Mucosa of descending colon (tissue), 3 donors: ENCODE measurements at regions not wholly inside any gene's neighbourhood (a gene's known extent, or its start where the extent isn't known, plus 50 kb on each side); places are given as distances from the start of the nearest gene placed in this dataset.

ENCODE experiments used
- ATAC-seq: fragments of 200-7000 bp; cut with Tn5 transposase; one replicate; pipeline ENCODE4 v1.9.1; 2020; ENCODE audit warnings: mild to moderate bottlenecking, moderate library complexity
- DNase-seq, 3 donors: peaks; one replicate each; pipeline ENCODE4 v3.0.0-alpha.2; 2020
- H3K36me3 ChIP-seq: fragments of 200-600 bp; one replicate; pipeline ENCODE4 v1.8.0; 2021; ENCODE audit warnings: low read depth, mild to moderate bottlenecking
- H3K4me1 ChIP-seq: fragments of 200-600 bp; one replicate; pipeline ENCODE4 v1.8.0; 2021; ENCODE audit warnings: low read depth, mild to moderate bottlenecking
- H3K4me3 ChIP-seq: fragments of 200-600 bp; one replicate; pipeline ENCODE4 v1.8.0; 2021; ENCODE audit warnings: mild to moderate bottlenecking
- H3K9me3 ChIP-seq: fragments of 200-600 bp; one replicate; pipeline ENCODE4 v1.8.0; 2021; ENCODE audit warnings: mild to moderate bottlenecking
- CTCF ChIP-seq: fragments of 200-600 bp; IDR thresholded peaks from one replicate; pipeline ENCODE4 v1.8.0; 2022; ENCODE audit warnings: antibody characterized with exemption, mild to moderate bottlenecking
- intact Hi-C, 2 donors: fragments of 100-400 bp; cut with DNase I in 1 of 2; cut with micrococcal nuclease in 1 of 2; formaldehyde crosslinking; loops; one replicate each; pipeline versions ENCODE4 v1.11.0 to v1.11.1; 2022; cut with DNase I, micrococcal nuclease
- donor health status: DM: no; HTN: no; CAD: no; lungs with moderate emphysema.
- donor health status: DM: no; HTN: no; CAD: no.
- donor health status: DM: no; HTN: yes; CAD: no.

GRCh38 chr2:30351949-30352348 lies 95.1 kb upstream of the LCLAT1 start:
- Histone ChIP-seq H3K4me3 (no peak overlapping the region), H3K4me1 (no peaks in the 10 kb centered on the region), H3K36me3 (no peaks in the 10 kb centered on the region), H3K9me3 (no peaks in the 10 kb centered on the region)
- intact Hi-C loops: no loop called here
- DNase-seq: no peak
- ATAC-seq: no peak
- TF ChIP-seq CTCF: no peak

- H3K9me3 ChIP-seq: no peaks in the 10 kb centered on the region
- H3K36me3 ChIP-seq: no peaks in the 10 kb centered on the region
- H3K4me1 ChIP-seq: no peaks in the 10 kb centered on the region
- no peak overlapping the region for H3K4me3 ChIP-seq
- intact Hi-C loops: no loop called here
- no peak for ATAC-seq
- DNase-seq: no peak
- TF ChIP-seq CTCF: no peak
Observed at GRCh38 chr2:30354150-30354549, 92.9 kb upstream of the LCLAT1 start.

- H3K4me3 ChIP-seq: no peak overlapping the region
- H3K36me3 ChIP-seq: no peaks in the 10 kb centered on the region
- intact Hi-C loops: no loop called here
- H3K4me1 ChIP-seq: no peaks in the 10 kb centered on the region
- no peaks in the 10 kb centered on the region for H3K9me3 ChIP-seq
- no peak for TF ChIP-seq CTCF
- no peak for DNase-seq
- no peak for ATAC-seq
Observed at GRCh38 chr2:30354621-30355020, 92.4 kb upstream of the LCLAT1 start.

- no peak for ATAC-seq
- intact Hi-C loops: no loop called here
- Histone ChIP-seq H3K9me3 (no peaks in the 10 kb centered on the region), H3K4me1 (no peaks in the 10 kb centered on the region), H3K4me3 (no peak overlapping the region), H3K36me3 (no peaks in the 10 kb centered on the region)
- DNase-seq: no peak
- TF ChIP-seq CTCF: no peak
Observed at GRCh38 chr2:30355306-30355705, 91.7 kb upstream of the LCLAT1 start.

- intact Hi-C loops: no loop called here
- Histone ChIP-seq H3K9me3 (no peaks in the 10 kb centered on the region), H3K36me3 (no peaks in the 10 kb centered on the region), H3K4me1 (no peaks in the 10 kb centered on the region), H3K4me3 (no peak overlapping the region)
- TF ChIP-seq CTCF: no peak
- ATAC-seq: no peak
- no peak for DNase-seq
Observed at GRCh38 chr2:30356071-30356470, 91.0 kb upstream of the LCLAT1 start.

- ATAC-seq: no peak
- intact Hi-C loops: no loop called here
- H3K4me3 ChIP-seq: no peak overlapping the region
- H3K9me3 ChIP-seq: no peaks in the 10 kb centered on the region
- TF ChIP-seq CTCF: no peak
- no peak for DNase-seq
- H3K36me3 ChIP-seq: no peaks in the 10 kb centered on the region
- no peaks in the 10 kb centered on the region for H3K4me1 ChIP-seq
Observed at GRCh38 chr2:30356776-30357175, 90.3 kb upstream of the LCLAT1 start.
